ENCODE measurements at regions not wholly inside any gene's neighbourhood (a gene's known extent, or its start where the extent isn't known, plus 50 kb on each side); places are given as distances from the start of the nearest gene placed in this dataset.

DNA sequence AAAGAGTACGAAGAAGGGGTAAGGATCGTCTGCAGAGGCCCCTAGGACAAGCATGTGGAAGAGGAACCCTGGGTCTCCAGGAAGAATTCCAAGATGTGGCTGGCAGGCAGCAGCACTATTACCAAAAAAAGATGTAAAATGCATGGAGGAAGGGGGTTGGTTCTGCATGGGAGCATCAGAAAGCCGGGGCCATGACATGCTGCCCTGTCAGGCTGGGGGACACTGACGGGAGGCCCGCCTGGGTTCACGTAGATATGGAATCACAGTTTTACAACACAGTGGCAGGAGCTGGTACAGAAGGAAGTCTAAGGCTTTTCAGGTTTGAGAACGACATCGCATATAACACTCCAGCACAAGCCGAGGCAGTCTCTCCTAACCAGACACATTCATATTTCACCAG, 150.0 kb upstream of the GSC start:
- H3K4me1 ChIP-seq (ENCODE audit: control insufficient read depth, insufficient read depth, low read length), result no peaks in the 10 kb centered on the region
- no peak overlapping the region for H3K4me2 ChIP-seq (ENCODE audit: control insufficient read depth, insufficient read depth)
- ChIA-PET CTCF (no interaction called here), POLR2A (no interaction called here), RAD21 (ENCODE audit: unreplicated experiment) (no interaction called here), SMC1A (ENCODE audit: uncharacterized antibody, unreplicated experiment) (no interaction called here)
- DNase-seq (ENCODE audit: low read depth, low spot score) (no peak), FAIRE-seq (no peak), ATAC-seq (no peak)
- H3K9me3 ChIP-seq (replicated peaks; ENCODE audit: control insufficient read depth, insufficient read depth, low read length), result no peaks in the 10 kb centered on the region
- in situ Hi-C loops (cut with MboI) (no loop called here), intact Hi-C loops (cut with micrococcal nuclease; ENCODE audit: unreplicated experiment) (no loop called here)
- H3K9ac ChIP-seq (ENCODE audit: control insufficient read depth, insufficient read depth, low read length), result no peak overlapping the region
- H3K36me3 ChIP-seq (ENCODE audit: control insufficient read depth in 2 of 2, insufficient read depth in 2 of 2, low read length in 1 of 2), result no peaks in the 10 kb centered on the region
- H3K4me3 ChIP-seq, result no peak overlapping the region
- H3K27ac ChIP-seq (ENCODE audit: control insufficient read depth, insufficient read depth), result no peak overlapping the region
- H3K27me3 ChIP-seq (replicated peaks in 1 of 2; ENCODE audit: control insufficient read depth in 2 of 2, insufficient read depth in 2 of 2, low read length in 1 of 2), result peaks cover 0 to 2% of the 10 kb centered on the region in 2 experiments; a peak in 2 of 4 replicates
- H4K20me1 ChIP-seq (ENCODE audit: control insufficient read depth, insufficient read depth), result no peaks in the 10 kb centered on the region
- 37% methylated on average over 9 of the region's 9 CpGs for WGBS (ENCODE audit: insufficient coverage, insufficient replicate concordance, low lambda C conversion rate, missing lambda C conversion rate)
- BruUV-seq (replicated peaks), result no TSS peak
- H2AFZ ChIP-seq (ENCODE audit: control insufficient read depth, low read depth, low read length), result no peak overlapping the region
- no peaks in the 10 kb centered on the region for H3K79me2 ChIP-seq (ENCODE audit: control insufficient read depth, insufficient read depth, low read length)
- no peak for TF ChIP-seq ZSCAN29 (IDR thresholded peaks at IDR 0.05)

DNA sequence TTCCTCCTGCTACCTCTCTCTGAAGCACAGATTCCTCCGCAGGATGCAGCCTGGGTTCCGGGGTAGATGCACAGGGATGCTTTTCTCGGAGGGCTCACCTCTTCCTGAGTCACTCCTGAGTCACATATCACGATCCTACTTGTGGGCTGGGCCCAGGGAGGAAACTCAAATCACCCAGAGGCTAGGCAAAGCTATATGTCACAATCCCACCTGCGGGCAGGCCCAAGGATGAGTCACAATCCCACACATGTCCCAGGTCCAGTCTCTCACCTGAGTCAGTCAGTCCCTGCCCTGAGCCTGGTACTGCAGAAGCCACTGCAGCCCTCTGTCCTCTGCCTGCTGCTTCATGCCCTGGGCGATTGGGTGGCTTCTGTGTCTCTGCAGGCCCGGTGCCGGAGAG, 149.0 kb upstream of the GSC start:
- DNase-seq (ENCODE audit: low read depth, low spot score) (no peak), ATAC-seq (no peak), FAIRE-seq (no peak)
- Histone ChIP-seq H3K36me3 (ENCODE audit: control insufficient read depth in 2 of 2, insufficient read depth in 2 of 2, low read length in 1 of 2) (no peaks in the 10 kb centered on the region), H3K4me3 (no peak overlapping the region), H3K79me2 (ENCODE audit: control insufficient read depth, insufficient read depth, low read length) (no peaks in the 10 kb centered on the region), H3K27ac (ENCODE audit: control insufficient read depth, insufficient read depth) (no peak overlapping the region), H3K9me3 (replicated peaks; ENCODE audit: control insufficient read depth, insufficient read depth, low read length) (no peaks in the 10 kb centered on the region), H3K9ac (ENCODE audit: control insufficient read depth, insufficient read depth, low read length) (no peak overlapping the region), H3K4me1 (ENCODE audit: control insufficient read depth, insufficient read depth, low read length) (no peaks in the 10 kb centered on the region), H3K27me3 (replicated peaks in 1 of 2; ENCODE audit: control insufficient read depth in 2 of 2, insufficient read depth in 2 of 2, low read length in 1 of 2) (peaks cover 0 to 2% of the 10 kb centered on the region in 2 experiments; a peak in 2 of 4 replicates), H3K4me2 (ENCODE audit: control insufficient read depth, insufficient read depth) (no peak overlapping the region), H2AFZ (ENCODE audit: control insufficient read depth, low read depth, low read length) (no peak overlapping the region), H4K20me1 (ENCODE audit: control insufficient read depth, insufficient read depth) (no peaks in the 10 kb centered on the region)
- RAD21 ChIA-PET (ENCODE audit: unreplicated experiment), result no interaction called here
- POLR2A ChIA-PET, result no interaction called here
- SMC1A ChIA-PET (ENCODE audit: uncharacterized antibody, unreplicated experiment), result no interaction called here
- WGBS (ENCODE audit: insufficient coverage, insufficient replicate concordance, low lambda C conversion rate, missing lambda C conversion rate), result 35% methylated on average over 8 of the region's 8 CpGs
- no peak for TF ChIP-seq CHD2 (IDR thresholded peaks at IDR 0.05; ENCODE audit: borderline replicate concordance, low read depth, low read length)
- TF ChIP-seq NFYA (IDR thresholded peaks at IDR 0.05; ENCODE audit: borderline replicate concordance, low read depth, low read length), result no peak
- no peak for TF ChIP-seq STAT1 (conservative IDR thresholded peaks at IDR 0.05)
- TF ChIP-seq, protein P1, sequence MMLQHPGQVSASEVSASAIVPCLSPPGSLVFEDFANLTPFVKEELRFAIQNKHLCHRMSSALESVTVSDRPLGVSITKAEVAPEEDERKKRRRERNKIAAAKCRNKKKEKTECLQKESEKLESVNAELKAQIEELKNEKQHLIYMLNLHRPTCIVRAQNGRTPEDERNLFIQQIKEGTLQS (IDR thresholded peaks at IDR 0.05; ENCODE audit: borderline replicate concordance, extremely low read depth, low read depth, low read length), result no peak
- TF ChIP-seq MXI1 (IDR thresholded peaks at IDR 0.05; ENCODE audit: low read depth, low read length), result no peak
- no TSS peak for BruUV-seq (replicated peaks)
- intact Hi-C loops (cut with micrococcal nuclease; ENCODE audit: unreplicated experiment), result no loop called here
- in situ Hi-C loops (cut with MboI), result no loop called here
- CTCF ChIA-PET, result interaction anchor here (0.7 kb wide), 1 partner anchor 1333 kb away, joined by 4 read pairs; no protein-coding TSS in a partner anchor

Measured in GM12878 (cell line).